ENCODE measurements at regions not wholly inside any gene's neighbourhood (a gene's known extent, or its start where the extent isn't known, plus 50 kb on each side); places are given as distances from the start of the nearest gene placed in this dataset.

- no peaks in the 10 kb centered on the region for H3K9me3 ChIP-seq (replicated peaks; ENCODE audit: control insufficient read depth, insufficient read depth, low read depth, low read length)
- ATAC-seq (no peak), DNase-seq (ENCODE audit: extremely low read depth in 1 of 4, low spot score in 3 of 4) (no peak), FAIRE-seq (no peak)
- H3K27me3 ChIP-seq (ENCODE audit: control insufficient read depth in 2 of 2, insufficient read depth in 2 of 2, low read length in 2 of 2), result no peaks in the 10 kb centered on the region
- CTCF ChIA-PET (ENCODE audit: low intra/inter-chr PET ratio), result no interaction called here
- H3K4me3 ChIP-seq, result no peak overlapping the region
- intact Hi-C loops (cut with micrococcal nuclease) (no loop called here), in situ Hi-C loops (cut with MboI) (no loop called here)
- POLR2A ChIA-PET, result no interaction called here
- no peak overlapping the region for H3K4me2 ChIP-seq (ENCODE audit: insufficient read depth, low read length)
- no peak overlapping the region for H3K9ac ChIP-seq (ENCODE audit: insufficient read depth in 1 of 2, low read depth in 2 of 2, low read length in 2 of 2)
- H3K36me3 ChIP-seq (ENCODE audit: control insufficient read depth, insufficient read depth, low read length), result no peaks in the 10 kb centered on the region
- no peak overlapping the region for H2AFZ ChIP-seq (ENCODE audit: low read depth, low read length)
- WGBS (ENCODE audit: insufficient coverage, low coverage, missing lambda C conversion rate), result no CpG with 5 or more reads among the region's 1 CpG
- BruUV-seq (replicated peaks), result no TSS peak
- H3K79me2 ChIP-seq (ENCODE audit: control insufficient read depth, insufficient read depth, low read length), result no peaks in the 10 kb centered on the region
- no peaks in the 10 kb centered on the region for H3K9me1 ChIP-seq (ENCODE audit: control insufficient read depth, insufficient read depth, low read length)
- H3K4me1 ChIP-seq (replicated peaks in 1 of 2; ENCODE audit: control insufficient read depth in 2 of 2, insufficient read depth in 2 of 2, low read length in 2 of 2), result no peaks in the 10 kb centered on the region
- no peaks in the 10 kb centered on the region for H4K20me1 ChIP-seq (replicated peaks; ENCODE audit: control insufficient read depth, insufficient read depth, low read length)
- H3K27ac ChIP-seq (ENCODE audit: extremely low read depth, low read depth, low read length), result no peak overlapping the region
- TF ChIP-seq ILK (tag; IDR thresholded peaks at IDR 0.05; ENCODE audit: borderline replicate concordance, low read depth) (no peak), MNT (conservative IDR thresholded peaks at IDR 0.05) (no peak), HBP1 (CRISPR knock-in tag; IDR thresholded peaks at IDR 0.05) (no peak), SFPQ (IDR thresholded peaks at IDR 0.05; ENCODE audit: low read depth, low read length) (no peak), ZNF280B (CRISPR knock-in tag; IDR thresholded peaks at IDR 0.05) (no peak), KAT7 (CRISPR knock-in tag; IDR thresholded peaks at IDR 0.05; ENCODE audit: borderline replicate concordance) (no peak), PURB (CRISPR knock-in tag; IDR thresholded peaks at IDR 0.05; ENCODE audit: low read depth) (no peak), ZNF740 (CRISPR knock-in tag; IDR thresholded peaks at IDR 0.05) (no peak), ZNF740 (tag; IDR thresholded peaks at IDR 0.05) (no peak), ZNF639 (CRISPR knock-in tag; conservative IDR thresholded peaks at IDR 0.05 in 1 of 2, IDR thresholded peaks at IDR 0.05 in 1 of 2) (no peak), ETV6 (IDR thresholded peaks at IDR 0.05; ENCODE audit: borderline replicate concordance in 1 of 2, low read depth in 2 of 2, low read length in 1 of 2) (no peak), ETV6 (CRISPR knock-in tag; IDR thresholded peaks at IDR 0.05; ENCODE audit: borderline replicate concordance) (no peak), ADNP (tag; IDR thresholded peaks at IDR 0.05) (no peak)
Observed at GRCh38 chr9:27747450-27747849, 174.2 kb upstream of the C9orf72 start.

All from K562 (cell line).